Right lobe of liver (tissue), 4 donors: ENCODE measurements at regions not wholly inside any gene's neighbourhood (a gene's known extent, or its start where the extent isn't known, plus 50 kb on each side); places are given as distances from the start of the nearest gene placed in this dataset.
"Not testable (repeated sequence)": the region's sequence is repeated elsewhere in the genome, so short reads cannot be mapped to it uniquely, and the experiment has no call there.

Source experiments
- POLR2A ChIP-seq: fragments of 450-650 bp; IDR thresholded peaks from one replicate; pipeline ENCODE4 v1.6.1; 2017; ENCODE audit warnings: antibody characterized with exemption, mild to moderate bottlenecking
- TF ChIP-seq, protein P1 (sequence below), 4 donors: fragments of 200-600 bp in 3 of 4; fragments of 450-650 bp in 1 of 4; IDR thresholded peaks; one replicate each; pipeline versions ENCODE4 v1.5.1 to v1.8.0; 2016 to 2022; ENCODE audit warnings: antibody characterized with exemption in 4 of 4, mild to moderate bottlenecking in 2 of 4
- donor health status: DM: no; HTN: no; CAD: no.
- donor health status: DM: no; HTN: no; CAD: no.
- donor health status: DM: no; HTN: yes; CAD: no.

GRCh38 chr5:40225147-40225546 lies 454.6 kb upstream of the PTGER4 start:
- TF ChIP-seq, protein P1, sequence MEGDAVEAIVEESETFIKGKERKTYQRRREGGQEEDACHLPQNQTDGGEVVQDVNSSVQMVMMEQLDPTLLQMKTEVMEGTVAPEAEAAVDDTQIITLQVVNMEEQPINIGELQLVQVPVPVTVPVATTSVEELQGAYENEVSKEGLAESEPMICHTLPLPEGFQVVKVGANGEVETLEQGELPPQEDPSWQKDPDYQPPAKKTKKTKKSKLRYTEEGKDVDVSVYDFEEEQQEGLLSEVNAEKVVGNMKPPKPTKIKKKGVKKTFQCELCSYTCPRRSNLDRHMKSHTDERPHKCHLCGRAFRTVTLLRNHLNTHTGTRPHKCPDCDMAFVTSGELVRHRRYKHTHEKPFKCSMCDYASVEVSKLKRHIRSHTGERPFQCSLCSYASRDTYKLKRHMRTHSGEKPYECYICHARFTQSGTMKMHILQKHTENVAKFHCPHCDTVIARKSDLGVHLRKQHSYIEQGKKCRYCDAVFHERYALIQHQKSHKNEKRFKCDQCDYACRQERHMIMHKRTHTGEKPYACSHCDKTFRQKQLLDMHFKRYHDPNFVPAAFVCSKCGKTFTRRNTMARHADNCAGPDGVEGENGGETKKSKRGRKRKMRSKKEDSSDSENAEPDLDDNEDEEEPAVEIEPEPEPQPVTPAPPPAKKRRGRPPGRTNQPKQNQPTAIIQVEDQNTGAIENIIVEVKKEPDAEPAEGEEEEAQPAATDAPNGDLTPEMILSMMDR (IDR thresholded peaks at IDR 0.05): not testable (repeated sequence)
- not testable (repeated sequence) for TF ChIP-seq POLR2A
